HG02571 (cell line): ENCODE measurements at regions not wholly inside any gene's neighbourhood (a gene's known extent, or its start where the extent isn't known, plus 50 kb on each side); places are given as distances from the start of the nearest gene placed in this dataset.
A peak's percentile ranks its signal among the peaks of the same experiment; 100 is the strongest.
"Not testable (repeated sequence)": the region's sequence is repeated elsewhere in the genome, so short reads cannot be mapped to it uniquely, and the experiment has no call there.

ENCODE experiments used
- ATAC-seq: cut with Tn5 transposase; IDR thresholded peaks from one replicate; pipeline ENCODE4 v1.9.1; 2021; ENCODE audit warnings: mild to moderate bottlenecking, moderate library complexity; ENCODE audit not compliant: unreplicated experiment

DNA sequence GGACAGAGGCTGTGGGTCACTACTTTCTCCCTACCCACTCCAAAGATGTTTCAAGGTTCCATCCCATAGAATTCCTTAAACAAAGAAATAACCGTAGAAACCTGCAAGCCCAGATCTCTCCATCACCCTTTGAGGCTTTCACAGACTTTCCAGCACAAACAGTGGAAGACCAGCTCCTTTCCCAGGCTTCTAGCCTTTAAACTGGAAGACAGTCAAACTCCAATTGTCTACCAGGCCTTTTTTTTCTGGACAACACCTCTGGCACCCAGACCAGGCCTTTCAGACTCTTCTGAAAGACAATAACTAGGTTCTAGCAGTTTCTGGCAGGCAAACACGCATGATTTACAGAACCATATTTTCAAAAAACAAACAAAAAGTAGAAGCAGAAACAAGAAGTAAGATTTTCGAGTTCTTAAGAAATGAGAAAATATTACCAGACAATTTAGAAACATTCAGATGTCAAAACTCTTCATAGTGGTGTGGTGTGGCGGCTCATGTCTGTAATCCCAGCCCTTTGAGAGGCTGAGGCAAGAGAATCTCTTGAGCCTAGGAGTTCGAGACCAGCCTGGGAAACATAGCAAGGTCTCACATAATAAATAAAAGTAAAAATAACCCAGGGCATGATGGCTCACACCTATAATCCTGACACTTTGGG, 73.0 kb upstream of the EPCAM start:
- ATAC-seq: no peak

DNA sequence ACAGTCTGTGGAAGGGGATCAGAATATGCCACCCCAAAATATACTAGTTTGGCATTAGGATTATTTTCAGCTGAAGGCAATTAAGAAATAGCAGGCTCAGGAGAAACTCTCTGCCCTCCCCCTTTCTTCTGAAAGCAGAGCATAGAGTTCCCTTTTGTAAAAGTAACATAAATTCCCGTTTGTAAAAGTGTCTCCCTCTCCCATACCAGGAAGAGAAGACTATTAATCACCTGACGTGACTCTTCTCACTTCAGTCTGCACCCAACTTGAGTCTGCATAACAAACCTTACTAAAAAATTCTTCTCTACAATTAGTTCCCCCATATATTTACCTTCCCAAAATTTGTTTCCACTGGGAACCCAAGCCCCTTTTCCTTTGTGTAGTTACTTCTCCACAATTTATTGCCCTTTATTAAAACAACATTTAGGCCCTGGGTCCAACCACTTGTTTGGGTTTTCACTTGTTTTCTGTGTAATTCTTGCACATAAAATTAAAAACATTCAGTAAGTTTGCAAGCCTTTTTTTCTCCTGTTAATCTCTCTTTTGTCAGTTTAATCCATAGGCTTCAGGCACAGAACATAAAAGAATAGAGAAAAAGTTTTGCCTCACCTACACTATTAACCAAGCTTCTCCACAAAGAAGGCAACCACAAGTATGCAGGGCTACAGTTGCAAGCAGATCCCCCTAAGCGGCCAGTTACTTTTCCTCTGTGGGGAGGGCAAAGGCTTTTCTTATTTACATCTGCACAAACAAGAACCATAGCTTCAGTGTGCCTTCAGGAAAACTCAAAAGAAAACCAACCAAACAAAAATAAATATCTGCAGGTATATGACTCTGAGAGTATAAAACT, 73.8 kb upstream of the EPCAM start:
- ATAC-seq: no peak

DNA sequence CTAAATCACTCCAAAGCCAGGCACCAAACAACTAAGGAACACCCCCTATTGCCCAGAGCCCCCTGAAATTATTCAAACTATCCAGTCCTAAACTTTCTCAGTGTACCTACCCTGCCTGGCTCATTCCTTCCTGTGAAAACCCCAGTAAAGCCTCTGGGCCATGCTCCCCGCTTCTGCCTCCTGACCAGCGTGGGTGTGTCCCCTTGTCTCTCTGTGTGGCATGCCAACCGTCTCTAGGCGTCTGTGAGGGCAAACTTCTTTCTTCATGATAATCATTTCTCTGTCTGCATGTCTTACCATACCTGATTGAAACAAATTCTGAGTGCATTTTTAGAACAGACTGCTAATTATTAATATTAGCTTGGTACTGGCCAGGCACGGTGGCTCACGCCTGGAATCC, 75.1 kb upstream of the EPCAM start:
- ATAC-seq: no peak

DNA sequence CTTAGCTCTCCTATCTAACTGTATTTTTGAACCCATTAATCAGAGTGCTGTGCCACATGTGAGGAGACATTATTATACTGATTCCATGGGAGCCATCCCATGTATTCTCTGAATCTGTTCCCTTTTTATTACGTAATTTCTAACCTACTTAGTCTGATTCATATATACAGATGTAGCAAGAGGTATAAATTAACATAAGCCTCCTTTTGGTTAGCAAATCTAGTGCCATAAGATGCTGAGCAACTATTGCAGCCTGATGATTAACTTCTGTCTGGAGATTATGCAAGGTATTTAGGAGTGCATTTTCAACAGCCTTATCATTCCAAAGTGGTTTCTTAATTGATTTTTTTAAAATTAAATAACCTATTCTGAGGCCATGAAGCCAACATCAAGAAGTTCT, 80.2 kb upstream of the EPCAM start:
- ATAC-seq: no peak

DNA sequence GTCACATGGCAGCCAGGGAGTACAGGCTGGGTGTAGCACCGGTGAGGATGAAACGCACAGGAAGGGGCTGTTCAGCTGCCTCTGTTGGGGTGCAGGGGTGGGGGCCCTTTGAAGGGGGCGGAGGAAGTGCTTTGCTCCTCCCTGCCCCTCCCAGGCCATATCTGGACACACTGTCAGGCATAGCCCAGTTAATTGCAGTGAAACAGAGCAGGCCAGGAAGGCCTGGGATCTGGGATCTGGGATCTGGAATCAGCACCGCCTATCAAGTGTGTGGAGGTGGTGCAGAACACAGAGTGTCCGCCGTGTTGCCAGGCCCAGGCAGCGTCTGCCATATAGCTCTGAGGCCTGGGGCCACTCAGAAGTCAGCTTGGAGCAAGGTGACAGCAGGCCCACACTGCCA, 85.5 kb upstream of the EPCAM start:
- no peak for ATAC-seq

DNA sequence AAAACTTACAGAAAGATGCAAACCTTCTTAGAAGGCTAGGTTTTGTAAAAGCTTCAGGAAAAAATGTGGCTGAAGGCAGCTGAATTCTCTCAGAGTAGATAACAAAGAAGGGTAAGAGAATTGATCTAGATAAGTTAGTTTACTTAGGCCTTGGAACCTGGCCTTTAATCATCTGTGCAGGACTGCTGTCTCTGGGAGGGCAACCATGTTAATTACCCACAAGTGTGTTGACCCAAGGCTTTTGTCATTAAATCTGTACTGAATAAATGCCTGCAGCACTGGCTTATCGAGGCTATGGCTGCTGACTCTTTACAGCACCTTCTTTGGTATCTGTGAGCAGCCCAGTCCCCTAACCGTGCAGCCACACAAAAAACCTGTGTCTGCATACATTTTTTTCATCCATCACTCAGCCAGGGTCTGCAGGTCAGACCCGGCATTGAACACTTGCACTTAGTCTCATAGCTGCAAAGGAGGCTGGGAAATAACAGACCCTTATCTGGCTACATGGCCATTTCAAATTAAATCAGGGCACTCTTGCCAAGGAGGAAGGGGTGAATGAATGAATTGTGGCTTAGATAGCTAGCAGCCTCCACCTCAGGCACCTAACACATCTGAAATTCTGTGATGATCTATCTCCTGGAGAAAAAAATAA, 86.4 kb upstream of the EPCAM start:
- ATAC-seq: no peak

DNA sequence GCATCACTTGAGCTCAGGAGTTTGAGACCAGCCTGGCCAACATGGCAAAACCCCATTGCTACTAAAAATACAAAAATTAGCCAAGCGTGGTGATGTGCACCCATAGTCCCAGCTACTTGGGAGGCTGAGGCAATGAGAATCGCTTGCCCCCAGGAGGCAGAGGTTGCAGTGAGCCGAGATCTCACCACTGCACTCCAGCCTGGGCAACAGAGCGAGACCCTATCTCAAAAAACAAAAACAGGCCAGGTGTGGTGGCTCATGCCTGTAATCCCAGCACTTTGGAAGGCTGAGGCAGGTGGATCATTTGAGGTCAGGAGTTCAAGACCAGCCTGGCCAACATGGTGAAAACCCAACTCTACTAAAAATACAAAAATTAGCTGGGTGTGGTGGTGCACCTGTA, 89.6 kb upstream of the EPCAM start:
- not testable (repeated sequence) for ATAC-seq

DNA sequence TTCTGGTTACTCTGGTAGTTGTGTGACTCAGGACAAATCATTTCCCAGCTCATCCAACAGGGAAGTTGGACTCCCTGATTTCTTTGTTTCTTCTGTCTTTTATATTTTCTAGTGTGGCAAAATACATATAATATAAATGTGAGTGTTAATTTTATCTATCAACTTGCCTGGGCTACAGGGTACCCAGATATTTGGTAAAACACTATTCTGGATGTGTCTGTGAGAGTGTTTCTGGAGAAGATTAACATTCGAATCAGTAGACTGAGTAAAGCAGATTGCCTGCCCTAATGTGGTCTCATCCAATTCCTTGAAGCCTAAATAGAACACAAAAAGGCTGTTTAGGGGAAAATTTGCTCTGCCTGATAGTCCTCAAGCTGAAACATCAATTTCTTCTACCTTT, 91.1 kb upstream of the EPCAM start:
- ATAC-seq: no peak

DNA sequence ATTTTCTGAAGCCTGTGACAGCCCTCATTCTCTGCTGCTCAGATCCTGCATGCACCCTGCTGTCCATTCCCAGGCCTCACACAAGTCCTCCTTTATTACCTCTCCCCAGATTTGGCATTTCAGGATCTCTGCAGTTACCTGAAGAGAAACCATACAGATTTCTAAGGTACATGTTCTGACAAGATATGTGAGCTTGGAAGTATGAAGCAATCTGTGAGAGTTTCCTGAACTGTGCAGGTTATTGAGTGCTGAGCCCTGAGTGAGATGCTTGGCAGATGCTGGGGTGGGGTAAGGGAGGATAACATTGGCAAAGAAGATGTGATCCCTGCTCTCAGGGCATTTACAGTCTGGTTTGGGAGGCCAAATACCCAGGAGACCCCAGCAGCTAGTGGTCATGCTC, 91.9 kb upstream of the EPCAM start:
- no peak for ATAC-seq

DNA sequence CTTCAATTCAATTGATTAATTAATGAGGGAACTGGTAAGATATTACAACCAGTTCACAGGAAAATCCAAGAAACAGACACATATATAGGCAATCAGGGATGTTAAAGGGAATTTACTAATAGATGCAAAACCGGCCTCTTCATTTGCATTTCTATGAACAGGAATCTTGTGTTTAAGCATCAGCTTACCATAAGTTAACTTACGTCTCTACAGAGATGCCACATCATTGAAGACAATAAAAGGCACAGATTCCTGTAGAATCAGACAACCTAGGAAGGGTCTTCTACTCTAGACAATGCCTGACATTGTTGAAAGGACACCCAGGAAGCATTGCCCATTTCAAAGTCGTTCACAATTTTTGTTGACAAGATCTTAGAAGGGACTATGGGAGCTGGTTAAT, 93.0 kb upstream of the EPCAM start:
- ATAC-seq: no peak

DNA sequence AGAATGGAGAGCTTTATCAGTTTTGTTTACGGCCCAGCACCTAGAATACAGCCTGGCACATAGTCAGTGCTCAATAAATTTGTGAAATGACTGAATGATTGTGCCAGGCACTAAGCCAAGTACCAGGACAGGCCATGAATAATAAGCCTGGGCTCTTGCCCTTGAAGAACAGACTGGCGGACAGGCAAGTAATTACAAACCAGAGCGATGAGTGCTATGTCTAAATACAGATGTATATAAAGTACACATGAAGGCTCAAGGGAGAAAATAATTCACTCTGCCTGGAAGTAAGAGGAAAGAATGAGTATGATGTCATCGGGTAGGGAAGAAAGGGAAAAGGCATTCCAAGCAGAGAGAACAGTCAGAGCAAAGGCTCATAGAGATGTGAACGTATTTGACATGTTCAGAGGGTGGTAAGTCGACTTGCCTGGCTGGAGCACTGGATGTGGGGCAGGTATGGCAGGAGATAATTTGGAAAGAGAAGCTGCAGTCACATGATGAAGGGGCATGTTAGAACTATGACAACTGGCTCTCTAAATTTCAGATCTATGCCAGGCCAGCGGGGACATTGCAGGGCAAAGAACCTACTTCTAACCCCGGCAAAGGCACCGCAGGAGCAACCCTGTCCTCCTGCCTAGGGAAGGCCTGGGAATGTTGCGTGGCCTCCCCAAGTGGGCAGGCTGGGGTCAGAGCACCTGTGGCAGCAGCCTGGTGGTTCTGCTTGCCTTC, 94.9 kb upstream of the EPCAM start:
- ATAC-seq: no peak

DNA sequence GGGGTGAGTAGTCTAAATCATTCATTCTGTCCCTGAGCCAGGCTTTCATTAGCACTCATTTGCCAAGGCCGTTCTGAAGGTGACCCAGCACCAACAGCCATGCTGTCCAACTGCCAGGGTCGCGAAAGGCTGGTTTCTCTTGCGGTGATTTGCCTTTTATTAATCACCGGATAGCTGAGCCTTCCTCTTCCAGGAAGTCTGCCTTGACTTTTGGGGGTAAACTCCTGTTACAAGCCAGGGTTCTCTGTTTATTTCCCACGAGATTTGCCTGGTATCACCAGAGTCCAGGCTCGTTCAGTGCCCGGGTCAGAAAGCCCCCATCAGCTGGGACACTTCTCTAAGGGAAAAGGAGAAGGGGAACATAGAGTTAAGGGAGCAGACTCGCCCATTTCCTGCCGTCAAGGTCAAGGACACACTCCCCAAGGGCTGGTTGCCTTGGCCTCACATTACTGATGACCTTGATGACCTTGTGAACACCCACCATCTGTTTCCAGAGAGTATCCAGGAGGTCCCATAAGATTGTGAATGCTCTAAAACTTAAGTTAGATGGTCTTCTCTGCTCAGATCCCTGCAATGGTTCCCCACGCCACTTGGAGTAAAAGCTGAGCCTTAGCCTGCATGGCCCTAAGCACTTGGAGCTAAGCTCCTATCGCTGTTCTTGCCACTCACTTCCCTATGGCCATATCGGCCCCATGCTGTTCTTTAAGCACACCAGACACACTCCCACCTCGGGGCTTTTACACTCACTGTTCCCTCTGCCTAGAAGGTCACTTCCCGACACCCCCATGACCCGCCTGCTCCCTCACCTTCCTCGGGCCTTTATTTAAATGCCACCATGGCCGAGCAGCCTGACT, 96.0 kb upstream of the EPCAM start:
- ATAC-seq: no peak

DNA sequence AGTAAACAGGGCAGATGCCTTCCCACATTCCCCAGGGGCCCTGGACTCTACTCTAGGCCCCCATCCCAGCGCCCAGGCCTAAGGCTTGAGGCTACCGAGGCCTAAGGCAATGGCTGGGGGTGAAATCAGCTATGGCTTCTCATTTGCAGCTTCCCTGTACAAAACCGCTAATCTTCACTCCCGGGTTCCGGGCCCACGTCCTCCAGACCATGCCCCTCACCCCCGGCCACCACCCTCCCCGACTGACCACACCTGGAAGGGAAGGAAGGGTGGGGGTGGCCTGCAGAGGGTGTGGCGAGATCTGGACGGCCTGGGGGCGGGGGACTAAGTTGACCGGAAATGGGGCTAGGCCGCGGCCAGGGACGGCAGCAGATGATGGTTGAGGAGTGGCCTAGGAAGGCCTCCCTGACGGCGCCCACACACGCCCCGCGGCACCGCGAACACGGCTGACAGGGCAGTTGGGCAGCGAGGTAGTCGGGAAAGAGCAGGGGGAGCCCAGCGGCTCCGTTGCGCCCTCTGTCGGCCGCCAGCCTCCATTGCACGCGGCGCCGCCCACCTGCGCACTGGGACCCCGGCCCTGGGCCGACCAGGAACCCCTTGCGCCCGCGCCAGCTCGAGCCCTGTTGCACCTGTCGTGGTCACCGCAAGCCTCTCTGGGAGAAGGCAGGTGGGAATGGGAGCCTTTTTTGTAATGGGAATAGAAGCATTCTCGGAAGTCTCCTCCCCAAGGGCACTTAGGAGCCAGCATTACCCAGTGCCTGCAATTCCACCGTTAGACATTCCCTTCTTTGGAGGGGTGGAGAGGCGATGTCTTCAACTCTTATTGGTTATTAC, 95.9 kb upstream of the CALM2 start:
- peak; percentile 60 for ATAC-seq

DNA sequence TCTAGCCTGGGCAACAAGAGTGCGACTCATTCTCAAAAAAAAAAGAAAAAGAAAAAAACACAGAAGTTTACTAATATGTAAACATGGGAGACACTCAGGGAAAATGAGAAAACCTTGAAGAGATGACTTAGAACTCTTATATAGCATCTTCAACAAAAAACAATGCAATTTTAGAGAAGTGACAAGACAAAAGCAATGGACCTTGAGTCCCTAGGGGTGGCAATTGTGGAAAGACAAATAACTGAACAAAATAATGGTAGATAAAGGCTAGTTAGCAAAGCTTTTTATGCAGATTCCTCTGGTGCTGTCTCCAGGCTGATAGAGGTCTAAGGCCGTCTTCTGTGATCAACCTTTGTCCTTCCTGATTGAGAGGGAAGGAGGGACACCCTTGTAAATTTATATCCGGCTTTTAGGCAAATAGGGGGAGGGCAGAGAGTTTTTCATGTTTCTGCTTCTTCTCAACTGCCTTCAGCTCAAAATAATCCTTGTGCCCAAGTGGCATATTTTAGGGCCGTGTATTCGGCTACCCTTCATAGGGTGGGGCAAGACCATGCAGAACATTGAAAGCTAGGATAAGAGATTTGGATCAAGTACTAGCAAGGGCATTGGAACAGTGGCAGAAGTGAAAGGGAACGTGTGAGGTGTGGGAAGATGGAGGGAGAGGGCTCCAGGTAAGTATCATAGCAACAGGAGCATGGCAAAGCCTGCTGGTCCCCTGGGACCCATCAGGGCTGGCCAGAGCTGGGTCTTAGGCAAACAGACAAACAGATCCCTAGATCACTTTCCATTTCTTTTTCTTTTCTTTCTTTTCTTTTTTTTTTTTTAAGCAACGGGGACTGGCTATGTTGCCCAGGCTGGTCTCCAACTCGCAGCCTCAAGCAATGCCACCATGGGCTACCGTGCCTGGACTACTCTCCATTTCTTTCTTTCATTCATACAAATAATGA, 95.0 kb upstream of the CALM2 start:
- ATAC-seq: no peak

DNA sequence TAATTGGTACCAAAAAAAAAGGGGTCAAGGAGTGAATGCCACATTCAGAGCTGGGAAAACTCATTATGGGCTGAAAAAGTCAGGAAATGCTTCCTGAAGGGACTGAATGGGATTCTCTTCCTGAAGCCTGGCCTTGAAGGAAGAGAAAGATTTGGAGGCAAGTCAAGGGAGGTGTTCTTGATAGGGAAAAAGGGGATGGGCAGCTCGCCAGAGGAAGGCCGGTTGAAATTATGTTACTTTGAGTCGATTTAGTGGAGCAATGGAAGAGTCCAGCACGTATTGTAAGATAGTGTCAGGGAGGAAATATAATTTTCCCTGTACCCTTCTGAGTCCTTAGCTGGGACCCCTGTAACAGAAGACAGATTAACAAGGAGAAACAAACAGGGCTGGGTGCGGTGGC, 94.1 kb upstream of the CALM2 start:
- no peak for ATAC-seq

DNA sequence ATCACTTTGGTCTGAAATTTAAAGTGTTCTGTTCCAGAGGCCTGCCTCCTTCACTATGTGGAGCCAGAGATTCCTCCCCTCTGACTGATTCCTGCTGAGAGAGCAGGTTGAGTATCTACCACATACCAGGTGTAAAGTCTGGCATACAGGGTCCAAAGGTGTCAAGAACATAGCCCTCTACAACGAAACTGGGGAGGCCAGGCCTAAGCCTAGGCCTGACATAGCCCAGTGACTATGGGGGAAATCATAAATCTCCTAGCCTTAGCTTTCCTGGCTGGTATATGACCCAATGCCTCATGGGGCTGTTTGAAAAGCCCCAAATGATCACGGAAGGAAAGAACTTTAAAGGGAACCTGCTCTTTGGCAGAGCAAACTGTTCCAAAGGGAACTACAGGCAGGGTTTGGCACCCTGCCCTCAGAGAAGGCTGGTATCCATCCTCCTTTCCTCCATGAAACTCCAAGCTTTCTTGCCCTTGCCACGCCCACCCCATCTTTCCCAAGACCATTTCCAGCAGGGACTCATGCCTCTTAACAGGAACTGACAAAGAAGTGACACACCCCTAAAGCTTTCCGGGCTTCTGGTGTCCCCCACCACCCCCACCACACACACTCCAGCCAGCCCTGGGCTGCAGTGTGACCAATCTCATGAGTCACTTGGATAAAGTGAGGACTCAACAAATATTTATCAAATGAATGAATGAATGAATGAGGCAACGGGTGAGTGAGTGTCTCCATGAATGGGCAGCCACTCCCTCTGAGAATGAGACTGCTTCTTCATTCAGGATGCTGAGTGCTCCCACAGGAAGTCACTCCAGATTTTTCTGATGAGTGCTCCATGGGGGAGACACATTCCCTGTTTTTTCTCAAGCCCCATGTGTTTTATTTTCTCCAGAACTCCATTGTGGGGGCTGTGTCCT, 93.3 kb upstream of the CALM2 start:
- no peak for ATAC-seq

DNA sequence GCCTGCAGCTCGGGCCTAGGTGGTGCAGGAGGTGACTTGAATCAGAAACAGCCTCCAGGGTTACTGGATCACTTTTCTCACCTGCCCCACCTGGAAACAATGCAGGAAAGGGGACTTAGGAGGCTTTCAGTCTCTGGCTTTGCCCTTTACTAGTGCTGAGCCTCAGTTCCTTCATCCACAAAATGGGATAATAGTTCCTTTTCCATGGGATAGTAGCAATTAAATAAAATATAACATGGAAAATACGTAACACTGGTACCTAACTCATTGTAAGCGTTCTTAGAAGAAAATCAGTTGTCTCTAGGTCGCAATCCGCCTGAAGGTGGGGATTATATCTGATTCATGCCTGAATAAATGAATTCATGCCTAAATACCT, 91.4 kb upstream of the CALM2 start:
- no peak for ATAC-seq
